Activated CD8-positive, alpha-beta memory T cell treated with anti-CD3 and anti-CD28 coated beads for 48 hours (primary cell): ENCODE measurements at regions not wholly inside any gene's neighbourhood (a gene's known extent, or its start where the extent isn't known, plus 50 kb on each side); places are given as distances from the start of the nearest gene placed in this dataset.
"Not testable (repeated sequence)": the region's sequence is repeated elsewhere in the genome, so short reads cannot be mapped to it uniquely, and the experiment has no call there.

Experiments
- DNase-seq, 3 experiments: peaks; one replicate each; pipeline ENCODE4 v3.0.0-alpha.2; 2020; ENCODE audit warnings: low read depth in 2 of 3, low spot score in 2 of 3

DNA sequence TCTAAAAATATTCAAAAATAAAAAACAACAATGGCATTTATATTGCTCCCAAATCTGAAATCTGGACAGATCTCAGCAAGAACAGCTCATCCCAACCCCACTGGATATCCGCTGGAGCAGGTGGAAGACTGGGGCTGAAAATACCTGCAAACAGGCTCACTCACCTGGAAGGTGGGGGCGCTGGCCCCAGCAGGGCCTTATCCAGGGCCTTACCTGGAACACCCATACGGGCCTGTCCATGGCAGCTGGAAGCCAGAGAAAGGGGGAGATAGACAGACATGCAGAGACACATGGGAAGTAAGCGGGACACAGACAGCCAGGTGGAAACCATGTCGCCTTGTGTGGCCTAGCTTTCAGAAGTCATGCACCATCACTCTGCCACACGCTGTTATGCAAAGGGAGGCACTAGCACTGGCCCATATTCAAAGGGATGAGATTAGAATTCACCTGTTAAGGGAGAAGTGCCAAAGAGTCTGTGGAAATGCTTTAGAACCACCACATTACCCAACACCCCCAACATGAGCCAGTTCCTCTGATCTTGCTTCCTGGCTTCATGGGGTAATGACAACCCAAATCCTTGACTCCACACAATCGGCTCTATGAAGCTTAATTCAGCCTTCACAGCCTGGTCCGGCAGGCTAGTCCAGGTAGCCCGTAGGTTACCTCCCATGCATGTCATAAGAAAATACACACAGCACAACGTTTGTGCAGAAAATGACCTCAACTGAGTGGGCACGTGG is 99.0 kb upstream of the CDYL start:
- no peak for DNase-seq

GRCh38 chr6:4676016-4676415 is 100.2 kb upstream of the CDYL start:
- DNase-seq, result no peak

- DNase-seq, result no peak
These were observed 101.1 kb upstream of the CDYL start for GRCh38 chr6:4675121-4675520.

DNA sequence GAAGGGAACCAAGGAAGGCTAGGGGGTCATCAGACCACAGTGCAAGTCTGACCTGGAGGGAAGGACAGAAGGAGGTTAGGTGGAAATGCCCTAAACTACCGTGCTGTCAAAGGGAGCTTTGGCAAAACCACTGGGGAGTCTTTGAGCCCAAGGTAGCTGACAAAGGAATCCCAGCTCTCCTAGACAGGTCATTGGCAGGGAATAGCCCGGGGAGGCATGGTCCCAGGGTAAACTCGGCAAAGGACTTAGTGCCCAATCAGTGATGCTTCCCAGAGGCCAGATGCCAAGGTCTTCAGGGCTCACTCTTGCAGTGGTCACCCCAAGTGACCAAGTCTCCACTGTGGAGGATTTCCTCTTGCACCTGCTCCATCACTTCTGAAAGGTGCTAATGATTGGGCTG is 102.3 kb upstream of the CDYL start:
- no peak for DNase-seq

- DNase-seq, result no peak
These were observed 103.4 kb upstream of the CDYL start for GRCh38 chr6:4672772-4673171.

- DNase-seq, result no peak
These were observed 104.6 kb upstream of the CDYL start for GRCh38 chr6:4671587-4672115.

- DNase-seq, result no peak
These were observed 105.3 kb upstream of the CDYL start for GRCh38 chr6:4670824-4671409.

- no peak for DNase-seq
These were observed 105.9 kb upstream of the CDYL start for GRCh38 chr6:4670290-4670689.

DNA sequence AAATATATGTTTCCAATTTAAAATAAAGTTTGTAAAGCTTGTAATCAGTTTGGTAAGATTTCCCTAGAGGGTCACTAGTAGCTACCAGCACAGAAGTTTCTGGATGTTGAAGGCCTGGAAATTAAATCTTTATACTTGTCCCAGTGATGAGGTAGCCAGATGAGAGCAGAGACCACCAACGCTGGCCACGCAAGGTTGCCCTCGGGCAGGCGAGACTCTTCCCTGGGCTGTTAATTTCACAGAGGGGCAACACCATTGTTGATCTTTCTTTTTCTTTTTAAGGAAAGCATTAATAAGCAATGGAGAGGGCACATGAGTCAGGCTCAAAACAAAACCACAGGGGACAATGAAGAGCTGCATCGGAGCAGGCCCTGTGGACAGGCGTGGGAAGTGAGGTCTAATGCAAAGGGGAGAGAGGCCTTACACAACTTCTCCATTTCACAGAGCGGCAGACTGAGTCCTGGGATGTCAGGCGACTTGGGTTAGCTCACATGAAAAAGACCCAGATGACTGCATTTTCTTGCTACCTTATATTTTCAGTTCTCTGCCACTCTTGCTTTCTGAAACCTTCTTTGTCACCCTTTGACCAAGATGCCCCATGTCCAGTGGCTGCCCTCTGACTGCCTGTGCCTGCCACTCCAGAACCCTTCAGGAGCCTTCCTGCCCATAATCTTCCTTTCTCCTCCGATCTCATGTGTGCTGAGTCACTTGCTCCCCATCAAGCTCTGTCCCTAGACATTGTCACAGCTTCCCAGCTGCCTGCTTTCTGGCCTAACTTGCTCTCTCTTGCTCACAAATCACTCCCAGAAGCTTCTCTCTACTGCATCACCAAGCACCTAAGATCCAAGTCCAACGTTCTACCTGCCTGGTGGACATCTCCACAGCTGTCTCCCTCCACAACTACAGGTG is 107.7 kb upstream of the CDYL start:
- DNase-seq, result no peak

DNA sequence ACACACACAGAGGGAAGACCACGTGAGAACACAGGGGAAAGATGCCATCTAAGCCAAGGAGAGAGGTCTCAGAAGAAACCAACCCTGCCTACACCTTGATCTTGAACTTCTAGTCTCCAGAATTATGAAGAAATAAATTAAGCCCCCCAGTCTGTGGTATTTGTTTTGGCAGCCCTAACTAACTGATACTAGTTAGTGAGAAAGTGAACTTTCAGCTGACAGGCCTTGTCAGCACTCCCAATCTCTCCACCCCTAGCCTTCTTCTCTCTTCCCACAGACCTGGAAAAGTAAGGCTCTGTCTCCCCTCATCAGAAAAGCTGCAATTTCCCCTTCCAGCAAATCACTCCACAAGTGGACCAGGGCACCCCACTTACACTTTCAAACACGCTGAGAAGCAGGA is 108.6 kb upstream of the CDYL start:
- DNase-seq, result no peak

DNA sequence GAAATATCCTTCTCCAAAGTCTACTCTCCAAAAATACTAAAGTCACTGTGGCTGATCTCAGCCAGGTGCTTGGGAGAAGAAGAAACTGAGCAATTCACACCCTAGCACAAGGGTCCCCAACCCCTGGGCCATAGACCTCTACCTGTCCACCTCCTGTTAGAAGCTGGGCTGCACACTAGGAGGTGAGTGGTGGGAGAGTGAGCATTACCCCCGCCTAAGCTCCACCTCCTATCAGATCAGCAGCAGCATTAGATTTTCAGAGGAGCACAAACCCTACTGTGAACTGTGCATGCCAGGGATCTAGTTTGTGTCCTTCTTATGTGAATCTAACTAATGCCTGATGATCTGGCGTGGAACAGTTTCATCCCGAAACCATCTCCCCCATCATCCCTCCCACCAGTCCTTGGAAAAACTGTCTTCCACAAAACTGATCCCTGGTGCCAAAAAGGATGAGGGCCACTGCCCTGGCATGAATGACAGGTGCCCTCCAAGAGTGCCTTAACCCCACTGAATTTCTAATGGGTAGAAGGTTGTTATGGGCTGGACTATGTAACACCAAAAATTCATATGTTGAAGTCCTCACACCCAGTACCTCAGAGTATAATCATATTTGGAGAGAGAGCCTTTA is 109.2 kb upstream of the CDYL start:
- no peak for DNase-seq

DNA sequence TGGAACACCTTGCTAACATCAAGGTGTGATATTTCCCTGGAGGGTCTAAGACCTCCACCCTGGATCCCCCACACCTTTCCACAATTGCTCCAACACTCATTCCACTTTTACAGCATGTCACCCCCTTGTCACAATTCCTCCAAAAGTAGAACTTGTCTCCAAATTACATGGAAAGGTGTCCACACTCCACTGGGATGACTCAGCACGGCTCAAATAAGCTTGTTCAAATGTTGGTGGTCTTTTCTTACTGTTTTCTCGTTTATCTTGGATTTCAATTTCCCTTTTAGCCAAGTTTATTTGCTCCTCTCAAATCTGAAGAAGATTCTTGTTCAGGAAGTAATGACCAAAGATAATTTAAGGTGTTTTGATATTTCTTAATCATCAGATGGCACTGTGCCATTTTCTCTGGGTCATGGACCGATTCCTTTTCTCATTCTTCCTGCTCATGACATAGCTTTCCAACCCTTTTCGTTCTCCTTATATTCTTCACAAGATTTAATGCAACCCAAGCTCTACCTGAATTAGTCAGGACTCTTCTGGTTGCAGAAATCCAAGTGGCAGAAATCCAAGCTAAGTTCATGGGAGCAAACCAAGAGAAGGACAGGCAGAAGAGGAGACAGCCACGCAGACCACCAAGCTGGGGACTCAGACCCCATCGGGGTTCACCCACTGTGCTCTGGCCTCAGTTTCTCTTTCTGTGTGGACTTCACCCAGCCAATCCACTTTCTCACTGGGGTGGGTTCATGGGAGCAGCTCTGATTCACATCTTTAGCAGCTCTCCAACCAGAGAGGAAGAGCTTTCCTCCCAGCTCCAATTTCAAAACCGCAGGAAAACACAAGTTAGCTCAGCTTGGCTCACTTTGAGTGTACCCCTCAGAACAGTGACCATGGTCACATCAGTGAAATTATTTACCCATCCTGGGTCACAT is 110.5 kb upstream of the CDYL start:
- no peak for DNase-seq

DNA sequence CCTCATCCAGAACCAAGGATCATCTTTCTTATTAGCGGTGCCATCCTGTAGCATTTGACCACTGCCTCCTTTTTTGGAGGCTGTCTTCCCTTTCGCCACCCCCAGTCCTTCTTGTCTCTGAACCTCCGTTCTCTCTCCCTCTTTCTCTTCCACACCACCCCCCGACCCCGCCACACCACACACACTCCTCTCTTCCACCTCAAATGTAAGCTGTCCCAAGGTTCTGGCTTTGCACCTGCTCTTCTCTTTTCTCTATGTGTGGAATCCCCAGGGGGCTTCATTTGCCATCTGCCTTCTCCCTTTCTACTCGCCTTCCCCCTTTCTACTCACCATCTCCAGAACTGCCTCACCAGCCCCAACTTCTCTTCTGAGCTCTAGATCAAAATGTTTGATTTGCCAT is 111.3 kb upstream of the CDYL start:
- DNase-seq, result no peak

- no peak for DNase-seq
These were observed 112.0 kb upstream of the CDYL start for GRCh38 chr6:4664117-4664626.

GRCh38 chr6:4662886-4663285 is 113.3 kb upstream of the CDYL start:
- no peak for DNase-seq

DNA sequence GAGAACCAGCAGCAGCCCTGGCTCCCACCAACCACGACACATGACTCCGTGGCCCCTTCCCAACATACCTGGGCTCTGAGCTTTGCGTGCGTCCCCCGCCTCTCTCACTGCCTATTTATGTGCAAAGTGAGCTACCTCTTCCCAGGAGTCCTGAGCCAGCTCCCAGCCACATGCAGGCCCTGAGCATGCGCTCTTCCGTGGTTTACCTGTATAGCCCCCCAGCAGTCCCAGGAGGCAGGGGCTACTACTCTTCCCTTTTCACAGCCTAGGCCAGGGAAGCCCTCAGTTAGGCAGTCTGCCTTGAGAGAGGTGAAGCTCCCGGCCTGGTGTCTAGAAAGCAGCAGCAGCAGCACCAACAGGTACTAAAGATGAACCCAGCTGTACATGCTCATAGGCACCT is 114.8 kb upstream of the CDYL start:
- DNase-seq, result no peak

GRCh38 chr6:4660377-4661321 is 115.6 kb upstream of the CDYL start:
- no peak for DNase-seq

GRCh38 chr6:4659719-4660118 is 116.5 kb upstream of the CDYL start:
- DNase-seq, result not testable (repeated sequence)

GRCh38 chr6:4658486-4658885 is 117.7 kb upstream of the CDYL start:
- DNase-seq, result no peak
